ENCODE measurements at regions not wholly inside any gene's neighbourhood (a gene's known extent, or its start where the extent isn't known, plus 50 kb on each side); places are given as distances from the start of the nearest gene placed in this dataset.
A peak's percentile ranks its signal among the peaks of the same experiment; 100 is the strongest.

DNA sequence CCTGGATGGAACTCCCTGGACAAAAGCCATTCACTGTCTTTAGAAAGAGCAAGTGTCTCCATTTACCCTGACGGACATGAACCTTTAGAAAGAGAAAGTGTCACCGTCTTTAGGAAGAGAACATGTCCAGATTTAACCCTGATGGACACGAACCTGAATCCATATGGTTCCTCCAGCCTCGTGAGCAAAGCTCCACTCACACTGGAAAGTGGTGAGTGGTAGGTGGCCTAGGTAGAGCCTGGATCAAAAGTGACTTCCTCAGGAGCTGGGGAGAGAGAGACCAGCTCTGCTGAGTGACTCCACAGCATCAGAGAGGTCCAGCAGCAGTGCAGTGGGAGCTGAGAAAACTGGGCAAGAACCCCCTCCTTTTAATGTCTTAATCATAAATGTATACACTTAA lies 59.8 kb upstream of the IRS2 start:
- no peak for ATAC-seq

DNA sequence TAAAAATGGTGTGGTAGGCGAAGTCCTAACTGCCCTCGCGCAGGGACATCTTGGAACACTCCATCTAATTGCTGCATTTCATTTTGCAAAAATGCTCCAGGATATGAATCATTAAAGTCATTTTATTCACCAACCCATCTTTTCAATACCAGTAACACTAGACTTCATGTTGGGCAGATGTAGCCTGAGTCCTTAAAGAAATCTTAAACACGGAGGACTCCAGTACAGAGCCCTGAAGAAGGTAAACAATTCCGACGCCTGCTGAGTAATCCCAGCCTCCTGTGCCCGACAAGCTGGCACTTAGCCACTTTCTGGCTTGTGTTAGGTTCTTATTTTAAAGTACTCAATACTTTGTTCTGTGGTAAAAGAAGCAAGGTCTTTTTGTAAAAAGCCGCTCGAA lies 58.0 kb upstream of the IRS2 start:
- ATAC-seq, result no peak

DNA sequence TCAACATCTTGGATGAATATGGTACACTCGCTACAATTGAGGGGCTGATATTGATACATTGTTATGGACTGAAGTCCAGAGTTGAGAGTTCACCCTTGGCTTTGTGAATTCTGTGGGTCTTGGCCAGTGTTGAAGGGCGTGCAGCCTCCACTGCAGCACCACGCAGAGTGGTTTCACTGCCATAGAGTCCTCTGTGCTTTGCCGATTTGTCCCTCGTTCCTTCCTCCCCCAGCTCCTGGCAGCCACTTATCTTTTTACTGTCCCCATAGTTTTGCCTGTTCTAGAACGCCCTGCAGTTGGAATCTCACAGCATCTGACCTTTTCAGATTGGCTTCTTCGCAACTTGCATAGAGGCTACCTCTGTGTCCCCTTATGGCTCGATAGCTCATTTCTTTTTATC lies 57.3 kb upstream of the IRS2 start:
- ATAC-seq, result no peak

DNA sequence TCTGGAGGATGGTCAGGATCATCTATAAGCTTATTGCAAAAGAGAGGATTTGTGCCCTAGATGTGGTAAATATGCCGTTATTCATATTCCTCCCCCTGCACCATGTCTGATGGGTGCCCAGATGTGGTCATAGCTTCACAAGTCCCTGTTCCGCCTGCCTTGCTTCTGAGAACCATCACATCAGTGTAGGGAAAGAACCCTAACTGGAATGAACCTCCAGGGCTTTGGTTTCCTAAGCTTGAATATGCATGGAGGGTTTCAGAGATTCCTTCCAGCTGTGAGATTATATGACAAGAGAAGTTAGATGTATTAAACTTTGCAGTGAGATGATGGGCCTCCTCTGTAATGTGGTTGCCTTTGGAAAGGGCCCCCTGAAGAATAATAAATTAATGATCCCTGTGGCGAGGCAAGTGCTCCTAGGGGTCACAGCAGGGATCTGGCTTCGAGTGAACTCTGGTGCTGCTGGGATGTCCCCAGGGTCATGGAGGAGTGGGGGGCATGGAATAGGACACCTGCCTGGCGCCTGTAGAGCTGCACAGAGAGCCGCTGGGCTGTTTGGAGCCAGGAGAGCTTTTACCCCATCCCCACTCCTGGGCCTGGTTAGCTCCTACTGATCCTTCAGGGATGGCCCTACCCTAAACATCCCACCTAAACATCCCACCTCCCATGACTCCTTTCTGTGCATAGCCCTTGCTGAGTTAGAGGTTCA lies 56.0 kb upstream of the IRS2 start:
- ATAC-seq, result no peak

DNA sequence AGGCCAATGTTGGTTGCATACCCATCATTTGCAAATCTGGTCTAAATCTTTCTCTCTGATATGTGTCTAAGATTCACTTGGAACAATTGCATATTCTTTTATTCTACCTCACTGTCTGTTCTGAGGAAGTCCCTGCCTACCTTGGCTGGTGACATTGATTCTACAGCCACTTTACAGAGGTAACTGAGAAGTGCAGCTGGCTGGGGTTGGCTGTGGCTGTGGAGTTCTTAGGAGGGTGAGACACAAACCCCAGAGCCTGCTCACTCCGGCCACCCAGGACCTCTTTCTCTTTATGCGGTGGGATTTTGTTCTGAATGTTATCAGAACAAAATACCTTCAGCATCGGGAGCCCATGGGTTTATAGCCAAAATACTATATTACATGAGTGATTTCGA lies 54.5 kb upstream of the IRS2 start:
- ATAC-seq, result no peak

DNA sequence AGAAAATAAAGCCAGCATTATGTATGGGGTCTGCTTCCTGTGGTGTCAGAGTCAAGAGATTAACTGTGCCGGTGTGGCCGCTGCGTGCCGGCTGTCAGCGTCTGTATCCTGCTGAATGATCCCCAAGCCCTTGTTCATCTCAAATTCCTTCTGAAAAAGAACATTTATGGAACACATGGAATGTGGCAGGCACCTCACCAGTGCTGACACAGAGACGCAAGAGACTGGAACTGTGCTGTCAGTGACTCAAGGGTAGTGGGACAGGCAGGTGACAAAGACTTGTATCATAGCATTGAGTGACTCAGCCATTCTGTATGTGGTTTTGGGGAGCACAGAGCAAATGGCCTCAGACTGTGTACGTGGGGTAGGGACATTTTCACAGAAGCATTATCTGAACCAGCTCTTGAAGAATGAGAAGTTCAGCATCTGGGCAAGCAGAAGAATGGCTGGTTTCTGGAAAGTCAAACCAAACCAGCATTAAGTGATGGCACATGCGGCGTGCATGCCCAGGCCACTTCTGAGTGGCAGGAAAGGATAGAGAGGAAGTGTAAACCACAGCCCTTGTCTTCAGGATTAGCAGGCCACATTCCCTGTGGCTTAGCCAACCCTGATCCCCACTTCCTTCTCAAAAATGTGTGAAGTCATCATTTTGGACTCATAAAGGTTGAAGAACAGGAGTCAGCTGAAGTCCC lies 54.0 kb upstream of the IRS2 start:
- peak; percentile 99 to 100 for ATAC-seq

DNA sequence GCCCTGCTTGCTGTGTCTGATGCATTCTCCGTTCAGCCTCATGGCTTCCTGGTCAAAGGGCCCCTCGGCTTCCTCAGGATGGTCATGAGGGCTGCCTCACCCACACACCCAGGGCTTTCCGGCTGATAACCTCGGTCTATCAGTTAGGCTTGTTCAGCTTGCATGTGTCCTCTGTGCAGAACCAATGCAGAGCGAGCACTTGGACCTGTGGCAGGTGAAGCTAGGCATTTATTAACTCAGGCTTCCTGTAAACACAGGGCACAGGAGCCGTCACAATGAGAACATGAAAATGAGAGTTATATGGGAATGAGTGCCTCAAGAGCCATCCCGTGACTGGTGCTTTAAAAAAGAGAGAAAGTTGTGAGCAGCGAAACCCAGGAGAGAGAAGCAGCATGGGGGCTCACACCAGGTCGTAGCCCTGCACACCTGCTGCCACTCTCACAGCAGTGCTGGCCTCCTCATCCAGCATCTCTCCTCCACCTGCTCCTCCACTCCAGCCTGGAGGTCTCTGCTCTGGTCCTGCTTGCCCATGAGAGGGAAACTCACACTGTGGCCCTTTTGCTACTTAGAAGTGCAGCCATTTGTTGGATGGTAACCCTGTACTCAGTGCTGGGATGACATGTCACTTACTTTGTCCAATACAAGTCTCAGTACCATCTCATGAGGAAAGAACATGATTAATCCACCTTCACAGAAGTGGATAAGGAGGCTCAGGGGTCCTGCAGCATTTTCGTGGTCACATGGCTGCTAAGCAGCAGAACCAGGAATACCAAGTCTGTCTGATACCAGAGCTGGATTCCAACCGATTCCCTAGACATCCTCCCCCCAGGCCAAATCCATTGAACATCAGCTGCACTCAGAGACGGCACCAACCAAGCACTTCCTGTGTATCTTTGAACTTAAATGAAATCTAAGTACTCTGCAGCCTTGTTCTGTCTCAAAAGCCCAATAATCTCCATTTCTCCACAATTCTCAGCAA lies 50.5 kb upstream of the IRS2 start:
- no peak for ATAC-seq

All from activated CD4-positive, CD25-positive, alpha-beta regulatory T cell treated with anti-CD3 and anti-CD28 coated beads, Interleukin-2, amount 50 U/mL, for 24 hours (primary cell).